Heart left ventricle (tissue), 13 donors: ENCODE measurements at regions not wholly inside any gene's neighbourhood (a gene's known extent, or its start where the extent isn't known, plus 50 kb on each side); places are given as distances from the start of the nearest gene placed in this dataset.

Experiments used
- POLR2A ChIP-seq, 2 donors: fragments of 450-650 bp; IDR thresholded peaks; one replicate each; pipeline ENCODE4 v1.6.1; 2017; ENCODE audit warnings: antibody characterized with exemption in 2 of 2, mild to moderate bottlenecking in 2 of 2, moderate library complexity in 2 of 2
- TF ChIP-seq, protein P1 (sequence below), 12 donors: fragments of 200-600 bp; sonication (generic) in 4 of 12; IDR thresholded peaks; one replicate each; pipeline versions ENCODE4 v1.5.0 to v1.8.0; 2018 to 2022; ENCODE audit warnings: antibody characterized with exemption in 12 of 12, mild to moderate bottlenecking in 5 of 12
- donor health status: ischemic (EF 13 %, LVEDD 7.1; RV severe dilation, severe dysfunction).
- donor health status: DM: no; HTN: yes; CAD: no.
- donor health status: DM: no; HTN: no; CAD: no.
- donor health status: ischemic (EF 25% LVEDD 6.9; RV normal size, moderate dysfunction).
- donor health status: ischemic (EF 25% LVEDD 5.7; RV mildly dilated, moderate dysfunction).
- donor health status: ischemic (EF 35%, LVEDD 5.7; RV mildly dilated, moderate dysfunction).
- donor health status: nonischemic (EF 11% LVEDD 7.7; RV severe dilation, severe dysfunction).
- donor health status: DM: yes; HTN: yes; CAD: no.
- donor health status: PGD.
- donor health status: ischemic (EF 29% LVEDD 5.4; RV normal size, mild dysfunction).
- donor health status: nonischemic (EF 23%, LVEDD 6.1; RV moderate dilation, normal function).

DNA sequence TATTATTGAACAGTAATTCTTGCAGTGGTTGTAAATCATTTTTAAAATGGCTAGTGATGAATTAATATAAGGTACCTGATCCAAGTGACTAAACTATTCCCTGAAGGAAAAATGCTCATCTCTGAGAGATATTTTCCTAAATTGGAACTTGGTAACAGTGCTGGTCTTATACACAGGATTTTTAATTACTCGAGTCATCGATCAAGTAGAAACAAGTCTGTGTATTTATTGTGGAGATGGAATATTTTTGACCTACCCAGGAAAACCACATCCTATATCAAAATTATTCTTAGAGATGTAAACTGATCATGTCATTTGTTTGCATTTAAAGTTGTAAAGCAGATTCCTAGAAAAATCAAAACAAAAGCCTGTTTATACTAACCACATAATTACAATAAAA is 166.9 kb downstream of the MOXD1 start:
- TF ChIP-seq, protein P1, sequence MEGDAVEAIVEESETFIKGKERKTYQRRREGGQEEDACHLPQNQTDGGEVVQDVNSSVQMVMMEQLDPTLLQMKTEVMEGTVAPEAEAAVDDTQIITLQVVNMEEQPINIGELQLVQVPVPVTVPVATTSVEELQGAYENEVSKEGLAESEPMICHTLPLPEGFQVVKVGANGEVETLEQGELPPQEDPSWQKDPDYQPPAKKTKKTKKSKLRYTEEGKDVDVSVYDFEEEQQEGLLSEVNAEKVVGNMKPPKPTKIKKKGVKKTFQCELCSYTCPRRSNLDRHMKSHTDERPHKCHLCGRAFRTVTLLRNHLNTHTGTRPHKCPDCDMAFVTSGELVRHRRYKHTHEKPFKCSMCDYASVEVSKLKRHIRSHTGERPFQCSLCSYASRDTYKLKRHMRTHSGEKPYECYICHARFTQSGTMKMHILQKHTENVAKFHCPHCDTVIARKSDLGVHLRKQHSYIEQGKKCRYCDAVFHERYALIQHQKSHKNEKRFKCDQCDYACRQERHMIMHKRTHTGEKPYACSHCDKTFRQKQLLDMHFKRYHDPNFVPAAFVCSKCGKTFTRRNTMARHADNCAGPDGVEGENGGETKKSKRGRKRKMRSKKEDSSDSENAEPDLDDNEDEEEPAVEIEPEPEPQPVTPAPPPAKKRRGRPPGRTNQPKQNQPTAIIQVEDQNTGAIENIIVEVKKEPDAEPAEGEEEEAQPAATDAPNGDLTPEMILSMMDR (IDR thresholded peaks at IDR 0.05) = no peak
- no peak for TF ChIP-seq POLR2A (IDR thresholded peaks at IDR 0.05)
